NB4 (cell line): ENCODE measurements at regions not wholly inside any gene's neighbourhood (a gene's known extent, or its start where the extent isn't known, plus 50 kb on each side); places are given as distances from the start of the nearest gene placed in this dataset.

Experiments used
- DNase-seq: peaks from one replicate; pipeline ENCODE4 v3.0.0; 2010; ENCODE audit warnings: low read depth
- H3K4me3 ChIP-seq: one replicate; pipeline ENCODE4 v1.5.1; 2011; ENCODE audit warnings: mild to moderate bottlenecking, low read depth, low read length, moderate library complexity
- MYC ChIP-seq: IDR thresholded peaks from 2 replicates; pipeline ENCODE4 v1.6.1; 2011; ENCODE audit warnings: low read depth, low read length
- POLR2A ChIP-seq: IDR thresholded peaks from 2 replicates; pipeline ENCODE4 v1.6.1; 2011; ENCODE audit warnings: mild to moderate bottlenecking; ENCODE audit not compliant: insufficient read length; ENCODE audit errors: extremely low read depth
- TF ChIP-seq, protein P1 (sequence below): IDR thresholded peaks from one replicate; pipeline ENCODE4 v1.5.1; 2012; ENCODE audit warnings: low read depth, low read length
- TF ChIP-seq, protein P2 (sequence below): IDR thresholded peaks from 2 replicates; pipeline ENCODE4 v1.6.1; 2011; ENCODE audit warnings: low read depth, low read length

DNA sequence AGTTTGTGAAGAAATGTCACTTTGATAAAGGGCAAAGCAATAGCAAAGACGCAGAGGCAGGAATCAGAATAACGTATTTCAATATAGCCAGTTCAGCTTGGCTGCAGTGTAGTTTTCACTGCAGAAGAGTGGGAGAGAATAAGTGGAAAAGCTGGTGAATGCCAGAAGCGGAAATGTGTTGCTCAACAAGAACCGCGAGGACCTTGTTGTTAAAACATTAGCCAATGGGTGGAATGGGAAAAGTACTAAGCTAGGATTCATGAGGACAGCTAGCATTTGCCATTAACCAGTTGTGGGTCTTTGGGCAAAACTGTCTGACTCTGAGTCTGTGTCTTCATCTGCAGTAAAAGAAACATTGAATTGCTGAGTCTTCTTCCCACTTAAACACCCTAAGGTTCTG is 292.9 kb upstream of the GRIP1 start:
- TF ChIP-seq MYC = no peak
- TF ChIP-seq POLR2A = no peak
- TF ChIP-seq, protein P1, sequence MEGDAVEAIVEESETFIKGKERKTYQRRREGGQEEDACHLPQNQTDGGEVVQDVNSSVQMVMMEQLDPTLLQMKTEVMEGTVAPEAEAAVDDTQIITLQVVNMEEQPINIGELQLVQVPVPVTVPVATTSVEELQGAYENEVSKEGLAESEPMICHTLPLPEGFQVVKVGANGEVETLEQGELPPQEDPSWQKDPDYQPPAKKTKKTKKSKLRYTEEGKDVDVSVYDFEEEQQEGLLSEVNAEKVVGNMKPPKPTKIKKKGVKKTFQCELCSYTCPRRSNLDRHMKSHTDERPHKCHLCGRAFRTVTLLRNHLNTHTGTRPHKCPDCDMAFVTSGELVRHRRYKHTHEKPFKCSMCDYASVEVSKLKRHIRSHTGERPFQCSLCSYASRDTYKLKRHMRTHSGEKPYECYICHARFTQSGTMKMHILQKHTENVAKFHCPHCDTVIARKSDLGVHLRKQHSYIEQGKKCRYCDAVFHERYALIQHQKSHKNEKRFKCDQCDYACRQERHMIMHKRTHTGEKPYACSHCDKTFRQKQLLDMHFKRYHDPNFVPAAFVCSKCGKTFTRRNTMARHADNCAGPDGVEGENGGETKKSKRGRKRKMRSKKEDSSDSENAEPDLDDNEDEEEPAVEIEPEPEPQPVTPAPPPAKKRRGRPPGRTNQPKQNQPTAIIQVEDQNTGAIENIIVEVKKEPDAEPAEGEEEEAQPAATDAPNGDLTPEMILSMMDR = no peak
- TF ChIP-seq, protein P2, sequence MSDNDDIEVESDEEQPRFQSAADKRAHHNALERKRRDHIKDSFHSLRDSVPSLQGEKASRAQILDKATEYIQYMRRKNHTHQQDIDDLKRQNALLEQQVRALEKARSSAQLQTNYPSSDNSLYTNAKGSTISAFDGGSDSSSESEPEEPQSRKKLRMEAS = no peak
- H3K4me3 ChIP-seq = no peak overlapping the region
- DNase-seq = peak; percentile 13

GRCh38 chr12:66976526-66976925 is 292.6 kb upstream of the CAND1 start:
- no peak overlapping the region for H3K4me3 ChIP-seq
- TF ChIP-seq, protein P1 = no peak
- TF ChIP-seq POLR2A = no peak
- TF ChIP-seq MYC = no peak
- TF ChIP-seq, protein P2 = no peak
- no peak for DNase-seq

DNA sequence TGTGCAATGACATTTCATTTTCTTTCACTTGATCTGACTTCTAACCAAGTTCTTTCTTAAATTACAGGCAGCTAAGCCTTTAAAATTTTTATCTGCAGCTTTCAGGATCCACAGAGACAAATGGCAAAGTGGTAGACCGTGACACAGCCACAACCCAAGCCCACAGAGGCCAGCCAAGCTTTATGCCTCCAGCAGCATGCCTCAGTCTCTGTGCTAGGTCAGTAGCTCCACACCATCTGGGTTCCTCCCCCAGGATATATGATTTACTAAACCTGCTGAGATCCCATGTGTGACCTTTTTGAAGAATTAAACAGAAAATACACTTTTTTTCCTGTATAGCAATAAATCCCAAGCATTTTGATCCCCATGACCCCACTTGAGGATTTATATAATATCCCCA is 290.4 kb upstream of the CAND1 start:
- TF ChIP-seq, protein P2 = no peak
- TF ChIP-seq POLR2A = no peak
- TF ChIP-seq, protein P1 = no peak
- no peak for TF ChIP-seq MYC
- H3K4me3 ChIP-seq = no peak overlapping the region
- DNase-seq = no peak

GRCh38 chr12:66979251-66979650 is 289.9 kb upstream of the CAND1 start:
- no peak overlapping the region for H3K4me3 ChIP-seq
- no peak for DNase-seq
- TF ChIP-seq, protein P2 = no peak
- TF ChIP-seq POLR2A = no peak
- TF ChIP-seq, protein P1 = no peak
- no peak for TF ChIP-seq MYC

DNA sequence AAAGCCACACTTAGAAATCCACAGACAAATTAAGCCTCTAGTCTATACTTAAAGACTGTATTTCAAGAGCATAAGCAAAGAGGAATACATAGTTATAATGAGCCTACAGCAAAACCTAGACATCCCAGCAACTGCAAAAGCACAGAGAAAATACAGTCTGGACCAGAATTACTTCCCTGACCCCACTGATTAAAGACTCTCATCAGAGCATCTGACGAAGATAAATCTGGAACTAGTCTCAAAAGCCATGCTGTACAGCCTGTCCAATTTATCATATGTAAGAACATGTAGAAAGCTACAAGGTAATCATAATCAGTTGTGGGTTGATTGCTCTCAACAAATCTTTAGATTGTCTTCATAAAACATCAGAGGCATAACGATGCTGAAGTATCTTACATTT is 285.1 kb upstream of the CAND1 start:
- TF ChIP-seq, protein P1 = no peak
- TF ChIP-seq, protein P2 = no peak
- TF ChIP-seq POLR2A = no peak
- no peak for DNase-seq
- no peak overlapping the region for H3K4me3 ChIP-seq

DNA sequence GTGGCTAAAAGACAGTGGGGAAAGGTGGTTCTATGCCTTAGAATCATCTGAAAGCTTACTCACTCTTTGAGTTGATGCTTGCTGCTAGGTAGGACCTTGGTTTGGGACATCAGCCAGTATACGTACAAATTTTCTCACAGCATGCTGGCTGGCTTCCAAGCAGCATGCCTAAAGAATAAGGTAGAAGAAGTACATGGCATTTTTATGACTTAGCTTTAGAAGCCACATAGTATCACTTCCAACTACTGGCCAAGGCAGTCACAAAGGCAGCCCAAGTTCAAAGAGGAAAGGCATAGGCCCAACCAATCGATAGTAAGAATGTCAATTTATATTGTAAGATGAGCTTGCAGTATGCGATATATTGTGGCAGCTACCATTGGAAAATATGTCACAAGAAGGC is 284.2 kb upstream of the CAND1 start:
- no peak for DNase-seq
- H3K4me3 ChIP-seq = no peak overlapping the region
- TF ChIP-seq, protein P2 = no peak
- TF ChIP-seq, protein P1 = no peak
- TF ChIP-seq POLR2A (no peak), MYC (no peak)
